ENCODE measurements at regions not wholly inside any gene's neighbourhood (a gene's known extent, or its start where the extent isn't known, plus 50 kb on each side); places are given as distances from the start of the nearest gene placed in this dataset.
A peak's percentile ranks its signal among the peaks of the same experiment; 100 is the strongest.

DNA sequence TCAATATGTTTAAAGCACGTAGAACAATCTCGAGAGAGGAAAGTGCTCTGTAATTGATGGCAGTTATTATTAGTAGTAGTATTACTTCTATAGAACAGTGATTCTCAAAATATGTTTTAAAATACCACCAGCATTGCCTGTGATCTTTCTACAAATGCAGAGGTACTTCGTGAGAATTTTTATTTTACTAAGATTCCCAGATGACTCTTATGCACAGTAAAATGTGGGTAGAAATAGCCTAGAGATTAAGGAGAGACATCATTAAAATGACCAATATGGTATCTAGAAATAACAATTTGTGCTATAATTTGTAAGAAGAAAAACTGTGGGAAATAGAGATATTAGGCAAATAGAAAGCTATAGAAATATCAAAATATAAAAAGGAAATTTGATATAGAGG is 157.9 kb downstream of the SUCNR1 start:
- Histone ChIP-seq H3K4me3 (ENCODE audit: low read depth in 1 of 3, low read length in 3 of 3) (no peak overlapping the region), H3K36me3 (ENCODE audit: control insufficient read depth in 4 of 4, insufficient read depth in 3 of 4, low read depth in 1 of 4, low read length in 3 of 4) (no peaks in the 10 kb centered on the region), H3K27me3 (ENCODE audit: control insufficient read depth in 4 of 4, insufficient read depth in 4 of 4, low read length in 3 of 4) (no peaks in the 10 kb centered on the region), H3K9me3 (ENCODE audit: control insufficient read depth in 4 of 4, low read length in 3 of 4) (no peaks in the 10 kb centered on the region), H3K4me1 (ENCODE audit: control insufficient read depth in 4 of 4, insufficient read depth in 4 of 4, low read length in 3 of 4) (no peaks in the 10 kb centered on the region), H3K9ac (ENCODE audit: low read depth in 1 of 2, low read length in 2 of 2) (no peak overlapping the region), H3K27ac (ENCODE audit: low read depth in 1 of 2, low read length in 2 of 2) (no peak overlapping the region)
- no peak for DNase-seq (ENCODE audit: low spot score)
- WGBS: 87% methylated on average over 3 of the region's 3 CpGs
- no peak for TF ChIP-seq TAF1 (conservative IDR thresholded peaks at IDR 0.05)
- TF ChIP-seq, protein P1, sequence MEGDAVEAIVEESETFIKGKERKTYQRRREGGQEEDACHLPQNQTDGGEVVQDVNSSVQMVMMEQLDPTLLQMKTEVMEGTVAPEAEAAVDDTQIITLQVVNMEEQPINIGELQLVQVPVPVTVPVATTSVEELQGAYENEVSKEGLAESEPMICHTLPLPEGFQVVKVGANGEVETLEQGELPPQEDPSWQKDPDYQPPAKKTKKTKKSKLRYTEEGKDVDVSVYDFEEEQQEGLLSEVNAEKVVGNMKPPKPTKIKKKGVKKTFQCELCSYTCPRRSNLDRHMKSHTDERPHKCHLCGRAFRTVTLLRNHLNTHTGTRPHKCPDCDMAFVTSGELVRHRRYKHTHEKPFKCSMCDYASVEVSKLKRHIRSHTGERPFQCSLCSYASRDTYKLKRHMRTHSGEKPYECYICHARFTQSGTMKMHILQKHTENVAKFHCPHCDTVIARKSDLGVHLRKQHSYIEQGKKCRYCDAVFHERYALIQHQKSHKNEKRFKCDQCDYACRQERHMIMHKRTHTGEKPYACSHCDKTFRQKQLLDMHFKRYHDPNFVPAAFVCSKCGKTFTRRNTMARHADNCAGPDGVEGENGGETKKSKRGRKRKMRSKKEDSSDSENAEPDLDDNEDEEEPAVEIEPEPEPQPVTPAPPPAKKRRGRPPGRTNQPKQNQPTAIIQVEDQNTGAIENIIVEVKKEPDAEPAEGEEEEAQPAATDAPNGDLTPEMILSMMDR (IDR thresholded peaks at IDR 0.05; ENCODE audit: low read depth, low read length, missing input control): no peak
- TF ChIP-seq MAX (IDR thresholded peaks at IDR 0.05): no peak
- no peak for TF ChIP-seq RXRA (IDR thresholded peaks at IDR 0.05)
- TF ChIP-seq JUND (IDR thresholded peaks at IDR 0.05): no peak
- TF ChIP-seq FOXA1 (IDR thresholded peaks at IDR 0.05): no peak
- TF ChIP-seq RAD21 (IDR thresholded peaks at IDR 0.05): no peak
- TF ChIP-seq, protein P2, sequence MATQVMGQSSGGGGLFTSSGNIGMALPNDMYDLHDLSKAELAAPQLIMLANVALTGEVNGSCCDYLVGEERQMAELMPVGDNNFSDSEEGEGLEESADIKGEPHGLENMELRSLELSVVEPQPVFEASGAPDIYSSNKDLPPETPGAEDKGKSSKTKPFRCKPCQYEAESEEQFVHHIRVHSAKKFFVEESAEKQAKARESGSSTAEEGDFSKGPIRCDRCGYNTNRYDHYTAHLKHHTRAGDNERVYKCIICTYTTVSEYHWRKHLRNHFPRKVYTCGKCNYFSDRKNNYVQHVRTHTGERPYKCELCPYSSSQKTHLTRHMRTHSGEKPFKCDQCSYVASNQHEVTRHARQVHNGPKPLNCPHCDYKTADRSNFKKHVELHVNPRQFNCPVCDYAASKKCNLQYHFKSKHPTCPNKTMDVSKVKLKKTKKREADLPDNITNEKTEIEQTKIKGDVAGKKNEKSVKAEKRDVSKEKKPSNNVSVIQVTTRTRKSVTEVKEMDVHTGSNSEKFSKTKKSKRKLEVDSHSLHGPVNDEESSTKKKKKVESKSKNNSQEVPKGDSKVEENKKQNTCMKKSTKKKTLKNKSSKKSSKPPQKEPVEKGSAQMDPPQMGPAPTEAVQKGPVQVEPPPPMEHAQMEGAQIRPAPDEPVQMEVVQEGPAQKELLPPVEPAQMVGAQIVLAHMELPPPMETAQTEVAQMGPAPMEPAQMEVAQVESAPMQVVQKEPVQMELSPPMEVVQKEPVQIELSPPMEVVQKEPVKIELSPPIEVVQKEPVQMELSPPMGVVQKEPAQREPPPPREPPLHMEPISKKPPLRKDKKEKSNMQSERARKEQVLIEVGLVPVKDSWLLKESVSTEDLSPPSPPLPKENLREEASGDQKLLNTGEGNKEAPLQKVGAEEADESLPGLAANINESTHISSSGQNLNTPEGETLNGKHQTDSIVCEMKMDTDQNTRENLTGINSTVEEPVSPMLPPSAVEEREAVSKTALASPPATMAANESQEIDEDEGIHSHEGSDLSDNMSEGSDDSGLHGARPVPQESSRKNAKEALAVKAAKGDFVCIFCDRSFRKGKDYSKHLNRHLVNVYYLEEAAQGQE (IDR thresholded peaks at IDR 0.05): no peak
- TF ChIP-seq ATF3 (IDR thresholded peaks at IDR 0.05): no peak
- no peak for TF ChIP-seq HNF4G (IDR thresholded peaks at IDR 0.05)
- no peak for TF ChIP-seq NR2F2 (IDR thresholded peaks at IDR 0.05)
- TF ChIP-seq ZBTB33 (IDR thresholded peaks at IDR 0.05): no peak
- no peak for TF ChIP-seq EGR1 (IDR thresholded peaks at IDR 0.05; ENCODE audit: low read depth in 2 of 2)
- no peak for TF ChIP-seq HNF4A (conservative IDR thresholded peaks at IDR 0.05)
- no peak for TF ChIP-seq SP1 (IDR thresholded peaks at IDR 0.05)

DNA sequence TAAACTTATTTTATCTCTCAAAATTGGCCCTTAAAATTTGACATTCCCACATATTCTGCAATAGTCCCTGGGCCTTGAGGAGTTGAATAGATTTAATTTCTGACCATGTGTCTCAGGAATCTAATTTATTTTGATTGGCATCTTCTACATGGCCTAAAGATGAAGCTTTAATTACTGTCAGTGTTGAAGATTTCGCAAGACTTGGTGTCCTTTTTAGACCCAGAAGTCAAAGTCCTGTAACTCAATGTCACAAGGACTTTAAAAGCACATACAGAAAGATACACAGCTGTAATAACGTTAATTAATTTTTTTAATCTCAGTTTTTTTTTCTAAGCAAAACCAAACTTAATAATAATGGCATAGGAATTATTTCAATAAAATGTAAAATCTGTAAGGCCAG is 163.9 kb downstream of the SUCNR1 start:
- no peak for DNase-seq (ENCODE audit: low spot score)
- H3K27ac ChIP-seq (ENCODE audit: low read depth in 1 of 2, low read length in 2 of 2): no peak overlapping the region
- WGBS: 79% methylated on average over 2 of the region's 2 CpGs

More for the DNA sequence above, 163.9 kb downstream of the SUCNR1 start:
- TF ChIP-seq HNF4A (conservative IDR thresholded peaks at IDR 0.05) (peak; percentile 24 to 68), MAX (IDR thresholded peaks at IDR 0.05) (no peak)
- Histone ChIP-seq H3K9me3 (ENCODE audit: control insufficient read depth in 4 of 4, low read length in 3 of 4) (no peaks in the 10 kb centered on the region), H3K36me3 (ENCODE audit: control insufficient read depth in 4 of 4, insufficient read depth in 3 of 4, low read depth in 1 of 4, low read length in 3 of 4) (no peaks in the 10 kb centered on the region), H3K4me1 (ENCODE audit: control insufficient read depth in 4 of 4, insufficient read depth in 4 of 4, low read length in 3 of 4) (no peaks in the 10 kb centered on the region), H3K4me3 (ENCODE audit: low read depth in 1 of 3, low read length in 3 of 3) (no peak overlapping the region), H3K9ac (ENCODE audit: low read depth in 1 of 2, low read length in 2 of 2) (no peak overlapping the region), H3K27me3 (ENCODE audit: control insufficient read depth in 4 of 4, insufficient read depth in 4 of 4, low read length in 3 of 4) (no peaks in the 10 kb centered on the region)
